ENCODE measurements at regions not wholly inside any gene's neighbourhood (a gene's known extent, or its start where the extent isn't known, plus 50 kb on each side); places are given as distances from the start of the nearest gene placed in this dataset.

- TF ChIP-seq, protein P1, sequence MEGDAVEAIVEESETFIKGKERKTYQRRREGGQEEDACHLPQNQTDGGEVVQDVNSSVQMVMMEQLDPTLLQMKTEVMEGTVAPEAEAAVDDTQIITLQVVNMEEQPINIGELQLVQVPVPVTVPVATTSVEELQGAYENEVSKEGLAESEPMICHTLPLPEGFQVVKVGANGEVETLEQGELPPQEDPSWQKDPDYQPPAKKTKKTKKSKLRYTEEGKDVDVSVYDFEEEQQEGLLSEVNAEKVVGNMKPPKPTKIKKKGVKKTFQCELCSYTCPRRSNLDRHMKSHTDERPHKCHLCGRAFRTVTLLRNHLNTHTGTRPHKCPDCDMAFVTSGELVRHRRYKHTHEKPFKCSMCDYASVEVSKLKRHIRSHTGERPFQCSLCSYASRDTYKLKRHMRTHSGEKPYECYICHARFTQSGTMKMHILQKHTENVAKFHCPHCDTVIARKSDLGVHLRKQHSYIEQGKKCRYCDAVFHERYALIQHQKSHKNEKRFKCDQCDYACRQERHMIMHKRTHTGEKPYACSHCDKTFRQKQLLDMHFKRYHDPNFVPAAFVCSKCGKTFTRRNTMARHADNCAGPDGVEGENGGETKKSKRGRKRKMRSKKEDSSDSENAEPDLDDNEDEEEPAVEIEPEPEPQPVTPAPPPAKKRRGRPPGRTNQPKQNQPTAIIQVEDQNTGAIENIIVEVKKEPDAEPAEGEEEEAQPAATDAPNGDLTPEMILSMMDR (IDR thresholded peaks at IDR 0.05) = no peak
- no peak for TF ChIP-seq EP300 (IDR thresholded peaks at IDR 0.05)
- no peak for TF ChIP-seq POLR2AphosphoS5 (IDR thresholded peaks at IDR 0.05)
- TF ChIP-seq POLR2A (IDR thresholded peaks at IDR 0.05) = no peak
- Histone ChIP-seq H3K9me3 (peaks cover 5 to 27% (median 18%) of the 10 kb centered on the region in 4 donors), H3K4me1 (no peaks in the 10 kb centered on the region), H3K27me3 (no peaks in the 10 kb centered on the region), H3K4me3 (no peak overlapping the region), H3K36me3 (no peaks in the 10 kb centered on the region), H3K27ac (no peak overlapping the region)
- DNase-seq = no peak
- no peak for ATAC-seq (ENCODE audit: low FRiP score in 2 of 2)
- 60 to 66% methylated on average over 1 to 8 of the region's 8 CpGs for WGBS, 2 donors
Measured at GRCh38 chr9:126049088-126049487, 277.5 kb upstream of the MVB12B start.

DNA sequence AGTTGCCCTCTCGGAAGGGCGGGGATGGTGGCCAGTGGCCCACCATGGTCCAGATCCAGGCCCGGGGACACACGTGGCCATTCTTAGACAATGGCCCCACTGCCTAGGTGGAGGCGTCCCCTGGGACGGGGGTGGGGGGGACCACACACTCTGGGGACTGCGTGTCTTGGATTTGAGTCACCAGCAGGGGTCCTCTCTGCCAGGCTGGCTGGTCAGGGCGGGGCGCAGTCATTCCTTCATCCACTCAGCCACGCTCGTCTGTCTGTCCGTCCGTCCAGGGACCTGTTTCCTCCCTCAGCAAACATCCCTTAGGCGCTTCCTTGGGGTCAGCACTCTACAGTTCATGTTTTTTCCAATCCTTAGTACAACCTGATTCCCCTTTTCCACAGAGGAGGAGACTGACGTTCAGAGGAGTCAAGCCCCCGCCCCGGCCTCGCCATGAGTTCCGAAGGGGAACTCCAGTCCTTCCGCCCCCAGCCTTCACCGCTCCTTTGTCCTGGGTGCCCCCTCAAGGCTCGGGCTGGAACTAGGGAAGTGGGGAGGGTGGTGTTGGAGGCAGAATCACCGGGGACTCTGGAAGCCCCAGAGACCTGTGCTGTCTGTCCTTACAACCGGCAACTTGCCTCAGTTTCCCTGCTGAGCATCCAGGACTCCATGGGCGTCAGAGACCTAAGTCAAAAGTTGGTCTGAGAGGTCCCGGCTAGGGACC is 276.6 kb upstream of the MVB12B start:
- DNase-seq (no peak), ATAC-seq (ENCODE audit: low FRiP score in 2 of 2) (no peak)
- WGBS, 2 donors = 72 to 76% methylated on average over 23 to 26 of the region's 26 CpGs
- Histone ChIP-seq H3K36me3 (no peaks in the 10 kb centered on the region), H3K4me3 (no peak overlapping the region), H3K4me1 (no peaks in the 10 kb centered on the region), H3K27ac (no peak overlapping the region), H3K27me3 (no peaks in the 10 kb centered on the region), H3K9me3 (peaks cover 3 to 20% (median 16%) of the 10 kb centered on the region in 4 donors)
- TF ChIP-seq EP300 (IDR thresholded peaks at IDR 0.05) (no peak), POLR2AphosphoS5 (IDR thresholded peaks at IDR 0.05) (no peak), POLR2A (IDR thresholded peaks at IDR 0.05) (no peak)
- TF ChIP-seq, protein P1 (IDR thresholded peaks at IDR 0.05) = no peak

- ATAC-seq (ENCODE audit: low FRiP score in 2 of 2) (no peak), DNase-seq (no peak)
- TF ChIP-seq POLR2AphosphoS5 (IDR thresholded peaks at IDR 0.05) (no peak), POLR2A (IDR thresholded peaks at IDR 0.05) (no peak), EP300 (IDR thresholded peaks at IDR 0.05) (no peak)
- TF ChIP-seq, protein P1 (IDR thresholded peaks at IDR 0.05) = no peak
- H3K27me3 ChIP-seq = no peaks in the 10 kb centered on the region
- no peak overlapping the region for H3K4me3 ChIP-seq
- H3K27ac ChIP-seq = no peak overlapping the region
- WGBS, 2 donors = 81 to 82% methylated on average over 4 to 9 of the region's 9 CpGs
- H3K36me3 ChIP-seq = no peaks in the 10 kb centered on the region
- H3K9me3 ChIP-seq = peaks cover 0 to 15% (median 11%) of the 10 kb centered on the region in 4 donors
- H3K4me1 ChIP-seq = no peaks in the 10 kb centered on the region
Measured at GRCh38 chr9:126050605-126050990, 276.0 kb upstream of the MVB12B start.

- Histone ChIP-seq H3K4me3 (no peak overlapping the region), H3K27me3 (no peaks in the 10 kb centered on the region), H3K36me3 (no peaks in the 10 kb centered on the region), H3K27ac (no peak overlapping the region), H3K9me3 (peaks cover 0 to 5% (median 2%) of the 10 kb centered on the region in 4 donors), H3K4me1 (no peaks in the 10 kb centered on the region)
- no peak for ATAC-seq (ENCODE audit: low FRiP score in 2 of 2)
- TF ChIP-seq EP300 (IDR thresholded peaks at IDR 0.05) (no peak), POLR2AphosphoS5 (IDR thresholded peaks at IDR 0.05) (no peak), POLR2A (IDR thresholded peaks at IDR 0.05) (no peak)
- TF ChIP-seq, protein P1 (IDR thresholded peaks at IDR 0.05) = no peak
- whole genome bisulfite sequencing, 2 donors = 86 to 87% methylated on average over 6 to 13 of the region's 15 CpGs
- no peak for DNase-seq
Measured at GRCh38 chr9:126051446-126052130, 275.0 kb upstream of the MVB12B start.
